ENCODE measurements at regions not wholly inside any gene's neighbourhood (a gene's known extent, or its start where the extent isn't known, plus 50 kb on each side); places are given as distances from the start of the nearest gene placed in this dataset.

- Histone ChIP-seq H3K79me2 (ENCODE audit: insufficient read depth, low read length) (no peaks in the 10 kb centered on the region), H3K4me1 (ENCODE audit: control insufficient read depth in 1 of 2, insufficient read depth in 2 of 2, low read length in 2 of 2) (no peaks in the 10 kb centered on the region), H3K27ac (ENCODE audit: low read depth in 1 of 2, low read length in 2 of 2) (no peak overlapping the region), H4K20me1 (ENCODE audit: insufficient read depth, low read length) (no peaks in the 10 kb centered on the region), H2AFZ (ENCODE audit: insufficient read depth, low read depth, low read length, poor library complexity, severe bottlenecking) (no peak overlapping the region), H3K4me3 (replicated peaks in 1 of 3; ENCODE audit: low read depth in 2 of 3, low read length in 3 of 3) (no peak overlapping the region), H3K9me3 (replicated peaks in 1 of 2; ENCODE audit: control insufficient read depth in 1 of 2, insufficient read depth in 1 of 2, low read length in 2 of 2) (no peaks in the 10 kb centered on the region), H3K4me2 (replicated peaks; ENCODE audit: extremely low read depth, low read length, poor library complexity, severe bottlenecking) (no peak overlapping the region), H3K36me3 (replicated peaks in 1 of 2; ENCODE audit: control insufficient read depth in 1 of 2, insufficient read depth in 2 of 2, low read length in 2 of 2) (no peaks in the 10 kb centered on the region), H3K9ac (ENCODE audit: insufficient read depth, low read length, poor library complexity, severe bottlenecking) (no peak overlapping the region), H3K27me3 (ENCODE audit: control insufficient read depth in 2 of 2, insufficient read depth in 2 of 2, low read length in 2 of 2) (no peaks in the 10 kb centered on the region)
- Mint-ChIP-seq H3K4me1 (no peaks in the 10 kb centered on the region), H3K9me3 (peaks cover 0 to 3% (median 0%) of the 10 kb centered on the region in 7 donors), H3K27me3 (ENCODE audit: low read depth in 3 of 3) (peaks cover 0 to 2% (median 0%) of the 10 kb centered on the region in 3 donors), H3K4me3 (no peak overlapping the region), H3K36me3 (no peaks in the 10 kb centered on the region), H3K27ac (no peak overlapping the region)
- DNase-seq: no peak
- no CpG with 5 or more reads among the region's 2 CpGs for WGBS (ENCODE audit: insufficient coverage)
- TF ChIP-seq CTCF (IDR thresholded peaks at IDR 0.05): no peak
- intact Hi-C loops (cut with micrococcal nuclease): no loop called here
Measured at GRCh38 chr7:19989906-19990305, 216.5 kb upstream of the TMEM196 start.

GRCh38 chr7:19988860-19989259 is 215.4 kb upstream of the TMEM196 start:
- no peak overlapping the region for H3K4me2 ChIP-seq (replicated peaks; ENCODE audit: extremely low read depth, low read length, poor library complexity, severe bottlenecking)
- H3K9me3 ChIP-seq (replicated peaks in 1 of 2; ENCODE audit: control insufficient read depth in 1 of 2, insufficient read depth in 1 of 2, low read length in 2 of 2): no peaks in the 10 kb centered on the region
- H3K27ac ChIP-seq (ENCODE audit: low read depth in 1 of 2, low read length in 2 of 2): no peak overlapping the region
- no peaks in the 10 kb centered on the region for H3K36me3 ChIP-seq (replicated peaks in 1 of 2; ENCODE audit: control insufficient read depth in 1 of 2, insufficient read depth in 2 of 2, low read length in 2 of 2)
- H4K20me1 ChIP-seq (ENCODE audit: insufficient read depth, low read length): no peaks in the 10 kb centered on the region
- DNase-seq: no peak
- no peaks in the 10 kb centered on the region for H3K27me3 ChIP-seq (ENCODE audit: control insufficient read depth in 2 of 2, insufficient read depth in 2 of 2, low read length in 2 of 2)
- Mint-ChIP-seq H3K9me3 (peaks cover 0 to 3% (median 0%) of the 10 kb centered on the region in 7 donors), H3K4me1 (no peaks in the 10 kb centered on the region), H3K27me3 (ENCODE audit: low read depth in 3 of 3) (peaks cover 0 to 2% (median 0%) of the 10 kb centered on the region in 3 donors), H3K27ac (no peak overlapping the region), H3K4me3 (no peak overlapping the region), H3K36me3 (no peaks in the 10 kb centered on the region)
- intact Hi-C loops (cut with micrococcal nuclease): no loop called here
- H3K4me1 ChIP-seq (ENCODE audit: control insufficient read depth in 1 of 2, insufficient read depth in 2 of 2, low read length in 2 of 2): no peaks in the 10 kb centered on the region
- H3K9ac ChIP-seq (ENCODE audit: insufficient read depth, low read length, poor library complexity, severe bottlenecking): no peak overlapping the region
- no peak for TF ChIP-seq CTCF (IDR thresholded peaks at IDR 0.05)
- no peaks in the 10 kb centered on the region for H3K79me2 ChIP-seq (ENCODE audit: insufficient read depth, low read length)
- no peak overlapping the region for H3K4me3 ChIP-seq (replicated peaks in 1 of 3; ENCODE audit: low read depth in 2 of 3, low read length in 3 of 3)
- H2AFZ ChIP-seq (ENCODE audit: insufficient read depth, low read depth, low read length, poor library complexity, severe bottlenecking): no peak overlapping the region
- 100% methylated on average over 1 of the region's 2 CpGs for WGBS (ENCODE audit: insufficient coverage)

Data from CD14-positive monocyte (primary cell).